HFF-Myc (cell line): ENCODE measurements at regions not wholly inside any gene's neighbourhood (a gene's known extent, or its start where the extent isn't known, plus 50 kb on each side); places are given as distances from the start of the nearest gene placed in this dataset.

Source experiments
- DNase-seq: peaks from one replicate; pipeline ENCODE4 v3.0.0-alpha.2; 2011; ENCODE audit warnings: low read depth; ENCODE audit errors: extremely low read depth
- H3K4me3 ChIP-seq: replicated peaks from 2 replicates; pipeline ENCODE4 v1.5.1; 2011; ENCODE audit warnings: low read depth, mild to moderate bottlenecking, control low read depth, low read length
- CTCF ChIP-seq: IDR thresholded peaks from 2 replicates; pipeline ENCODE4 v1.5.1; 2012; ENCODE audit warnings: mild to moderate bottlenecking, low read depth, low read length, control low read depth; ENCODE audit errors: missing control alignments

GRCh38 chr4:161186012-161186411 lies 977.8 kb downstream of the FSTL5 start:
- no peak for DNase-seq
- TF ChIP-seq CTCF: no peak
- no peak overlapping the region for H3K4me3 ChIP-seq

GRCh38 chr4:161183729-161184128 lies 980.1 kb downstream of the FSTL5 start:
- DNase-seq: no peak
- H3K4me3 ChIP-seq: no peak overlapping the region
- no peak for TF ChIP-seq CTCF

- H3K4me3 ChIP-seq: no peak overlapping the region
- no peak for TF ChIP-seq CTCF
- no peak for DNase-seq
Observed at GRCh38 chr4:161182913-161183312, 980.9 kb downstream of the FSTL5 start.

- TF ChIP-seq CTCF: no peak
- no peak overlapping the region for H3K4me3 ChIP-seq
- no peak for DNase-seq
Observed at GRCh38 chr4:161178310-161178709, 985.5 kb downstream of the FSTL5 start.

GRCh38 chr4:161172396-161173026 lies 991.3 kb downstream of the FSTL5 start:
- no peak for TF ChIP-seq CTCF
- DNase-seq: no peak
- no peak overlapping the region for H3K4me3 ChIP-seq

GRCh38 chr4:161167539-161167938 lies 996.3 kb downstream of the FSTL5 start:
- DNase-seq: no peak
- no peak for TF ChIP-seq CTCF
- no peak overlapping the region for H3K4me3 ChIP-seq

GRCh38 chr4:161160718-161161117 lies 1003.1 kb downstream of the FSTL5 start:
- DNase-seq: no peak
- TF ChIP-seq CTCF: no peak
- no peak overlapping the region for H3K4me3 ChIP-seq
